EH (cell line): ENCODE measurements at regions not wholly inside any gene's neighbourhood (a gene's known extent, or its start where the extent isn't known, plus 50 kb on each side); places are given as distances from the start of the nearest gene placed in this dataset.

Experiments
- DNase-seq: peaks from one replicate; pipeline ENCODE4 v3.0.0-alpha.2; 2015; ENCODE audit warnings: low read depth

GRCh38 chr2:147711031-147711430, 133.8 kb upstream of the ACVR2A start:
- DNase-seq, result peak; percentile 97

- no peak for DNase-seq
Observed at GRCh38 chr2:147709655-147710054, 135.2 kb upstream of the ACVR2A start.

GRCh38 chr2:147703171-147703570, 141.7 kb upstream of the ACVR2A start:
- peak; percentile 20 for DNase-seq

GRCh38 chr2:147698166-147698565, 146.7 kb upstream of the ACVR2A start:
- no peak for DNase-seq

- DNase-seq, result peak; percentile 50
Observed at GRCh38 chr2:147696426-147696825, 148.4 kb upstream of the ACVR2A start.

- no peak for DNase-seq
Observed at GRCh38 chr2:147689220-147689909, 155.5 kb upstream of the ACVR2A start.

- DNase-seq, result peak; percentile 36
Observed at GRCh38 chr2:147688242-147688641, 156.6 kb upstream of the ACVR2A start.

- DNase-seq, result no peak
Observed at GRCh38 chr2:147686365-147686764, 158.5 kb upstream of the ACVR2A start.

- DNase-seq, result no peak
Observed at GRCh38 chr2:147684903-147685302, 159.9 kb upstream of the ACVR2A start.

- DNase-seq, result no peak
Observed at GRCh38 chr2:147683380-147683779, 161.4 kb upstream of the ACVR2A start.

GRCh38 chr2:147681093-147681492, 163.7 kb upstream of the ACVR2A start:
- DNase-seq, result no peak

GRCh38 chr2:147679955-147680531, 164.8 kb upstream of the ACVR2A start:
- no peak for DNase-seq

GRCh38 chr2:147679191-147679954, 165.5 kb upstream of the ACVR2A start:
- no peak for DNase-seq

- peak; percentile 11 for DNase-seq
Observed at GRCh38 chr2:147665105-147665504, 179.7 kb upstream of the ACVR2A start.

- no peak for DNase-seq
Observed at GRCh38 chr2:147663962-147664361, 180.9 kb upstream of the ACVR2A start.

GRCh38 chr2:147663153-147663961, 181.5 kb upstream of the ACVR2A start:
- DNase-seq, result no peak

- DNase-seq, result no peak
Observed at GRCh38 chr2:147662221-147662620, 182.6 kb upstream of the ACVR2A start.

- DNase-seq, result peak; percentile 4
Observed at GRCh38 chr2:147660680-147661079, 184.1 kb upstream of the ACVR2A start.

- peak; percentile 66 for DNase-seq
Observed at GRCh38 chr2:147659051-147659450, 185.8 kb upstream of the ACVR2A start.

GRCh38 chr2:147657086-147658000, 187.5 kb upstream of the ACVR2A start:
- no peak for DNase-seq

GRCh38 chr2:147649998-147650397, 194.8 kb upstream of the ACVR2A start:
- no peak for DNase-seq
